K562 (cell line): ENCODE measurements at regions not wholly inside any gene's neighbourhood (a gene's known extent, or its start where the extent isn't known, plus 50 kb on each side); places are given as distances from the start of the nearest gene placed in this dataset.

Experiments
- ATAC-seq: fragments of 200-7000 bp; cut with Tn5 transposase; 3 replicates; pipeline ENCODE4 v1.9.1; 2020; ENCODE audit warnings: moderate library complexity
- BruUV-seq: library from RNA; stranded (reverse); fragments of 400-500 nt; replicated peaks from 2 replicates; lab custom pipeline; 2021; lab: Mats Ljungman, UMichigan
- CTCF ChIA-PET: fragments of 300-600 bp; formaldehyde crosslinking; extraction: SDS; loops from one replicate; lab custom pipeline; 2021; ENCODE audit warnings: low intra/inter-chr PET ratio; lab: Yijun Ruan, JAX
- POLR2A ChIA-PET: fragments of 300-600, 350-650 bp; sonication (Branson Sonifier 250); formaldehyde crosslinking; extraction: SDS; loops from one replicate; lab custom pipeline; 2021; ENCODE audit warnings: antibody characterized with exemption, inconsistent platforms; lab: Yijun Ruan, JAX
- DNase-seq, 4 experiments: peaks; one replicate each; pipeline versions ENCODE4 v3.0.0 to v3.0.0-alpha.2; 2011 to 2018; ENCODE audit warnings: low spot score in 3 of 4, mixed read lengths in 3 of 4; ENCODE audit errors: extremely low read depth in 1 of 4
- FAIRE-seq: peaks from 2 replicates; lab custom pipeline; 2011; peaks lifted over from hg19 to GRCh38; lab: Jason Lieb, UNC
- H2AFZ ChIP-seq: 2 replicates; pipeline ENCODE4 v1.6.0; 2011; ENCODE audit warnings: low read depth, low read length, control low read depth, inconsistent platforms
- H3K27ac ChIP-seq: fragments of 200-600 bp; 3 replicates; pipeline ENCODE4 v1.8.0; 2011; ENCODE audit warnings: low read depth, mild to moderate bottlenecking, control low read depth, inconsistent platforms, low read length, moderate library complexity, mixed read lengths; ENCODE audit errors: extremely low read depth
- H3K27me3 ChIP-seq, 2 experiments: fragments of 300-600 bp in 1 of 2; 2 replicates in 1 of 2; 3 replicates in 1 of 2; pipeline versions ENCODE4 v1.6.0 to v1.8.0; 2011; ENCODE audit warnings: inconsistent platforms in 2 of 2, low read length in 2 of 2, mild to moderate bottlenecking in 1 of 2, mixed read lengths in 1 of 2, moderate library complexity in 1 of 2; ENCODE audit not compliant: control insufficient read depth in 2 of 2, insufficient read depth in 2 of 2
- H3K36me3 ChIP-seq: fragments of 300-600 bp; 3 replicates; pipeline ENCODE4 v1.8.0; 2011; ENCODE audit warnings: mild to moderate bottlenecking, low read length, inconsistent platforms; ENCODE audit not compliant: control insufficient read depth, insufficient read depth
- H3K4me1 ChIP-seq, 2 experiments: fragments of 200-600 bp in 1 of 2; replicated peaks in 1 of 2; 2 replicates in 1 of 2; 3 replicates in 1 of 2; pipeline versions ENCODE4 v1.5.1 to v1.8.0; 2011; ENCODE audit warnings: inconsistent platforms in 2 of 2, low read length in 2 of 2, mild to moderate bottlenecking in 1 of 2, mixed read lengths in 1 of 2, moderate library complexity in 1 of 2; ENCODE audit not compliant: control insufficient read depth in 2 of 2, insufficient read depth in 2 of 2
- H3K4me2 ChIP-seq: 2 replicates; pipeline ENCODE4 v1.6.1; 2011; ENCODE audit warnings: low read length, control low read depth, inconsistent platforms, mixed read lengths; ENCODE audit not compliant: insufficient read depth
- H3K4me3 ChIP-seq: fragments of 200-600 bp; sonication (generic), shearing (Covaris generic); 2 replicates; pipeline ENCODE4 v1.5.1; 2016; ENCODE audit warnings: control low read depth, inconsistent platforms
- H3K79me2 ChIP-seq: fragments of 200-600 bp; 3 replicates; pipeline ENCODE4 v1.8.0; 2011; ENCODE audit warnings: low read length, inconsistent platforms; ENCODE audit not compliant: control insufficient read depth, insufficient read depth
- H3K9ac ChIP-seq, 2 experiments: 2 replicates each; pipeline versions ENCODE4 v1.6.0 to v1.6.1; 2011; ENCODE audit warnings: low read depth in 2 of 2, low read length in 2 of 2, control low read depth in 1 of 2, inconsistent platforms in 1 of 2, mild to moderate bottlenecking in 1 of 2, mixed read lengths in 1 of 2; ENCODE audit not compliant: insufficient read depth in 1 of 2
- H3K9me1 ChIP-seq: one replicate; pipeline ENCODE4 v1.6.0; 2011; ENCODE audit warnings: inconsistent platforms, mild to moderate bottlenecking, low read length, moderate library complexity; ENCODE audit not compliant: control insufficient read depth, insufficient read depth
- H3K9me3 ChIP-seq: replicated peaks from 2 replicates; pipeline ENCODE4 v1.5.1; 2011; ENCODE audit warnings: low read depth, low read length, inconsistent platforms; ENCODE audit not compliant: control insufficient read depth, insufficient read depth
- H4K20me1 ChIP-seq: replicated peaks from 2 replicates; pipeline ENCODE4 v1.6.1; 2011; ENCODE audit warnings: low read length, inconsistent platforms, mixed read lengths; ENCODE audit not compliant: control insufficient read depth, insufficient read depth
- C11orf30 ChIP-seq: fragments of 450-650 bp; IDR thresholded peaks from 2 replicates; pipeline ENCODE4 v1.6.1; 2016; ENCODE audit warnings: low read depth, mild to moderate bottlenecking
- CCNT2 ChIP-seq: IDR thresholded peaks from 2 replicates; pipeline ENCODE4 v1.6.1; 2011; ENCODE audit warnings: borderline replicate concordance, low read depth, mild to moderate bottlenecking, moderate library complexity, mixed read lengths, low read length; ENCODE audit not compliant: insufficient read length; ENCODE audit errors: extremely low read depth
- CREB1 ChIP-seq, 2 experiments: sonication (generic) in 1 of 2; formaldehyde crosslinking in 1 of 2; IDR thresholded peaks; 2 replicates each; pipeline versions ENCODE4 v1.6.1 to v1.8.0; 2012 to 2022; ENCODE audit warnings: inconsistent platforms in 1 of 2, mild to moderate bottlenecking in 1 of 2, missing genetic modification reagents in 1 of 2, moderate library complexity in 1 of 2
- HES1 ChIP-seq: fragments of 450-650 bp; IDR thresholded peaks from 2 replicates; pipeline ENCODE4 v1.6.1; 2016; ENCODE audit warnings: low read depth, mild to moderate bottlenecking, moderate library complexity
- NEUROD1 ChIP-seq: fragments of 150-350 bp; IDR thresholded peaks from 2 replicates; pipeline ENCODE4 v1.6.1; 2014; ENCODE audit warnings: borderline replicate concordance, low read length, low read depth; ENCODE audit not compliant: partially characterized antibody
- NKRF ChIP-seq: fragments of 450-650 bp; IDR thresholded peaks from 2 replicates; pipeline ENCODE4 v1.6.1; 2016; ENCODE audit warnings: borderline replicate concordance
- NR3C1 ChIP-seq: sonication (generic); formaldehyde crosslinking; IDR thresholded peaks from 2 replicates; pipeline ENCODE4 v1.8.1; 2022; ENCODE audit warnings: missing genetic modification reagents
- PTRF ChIP-seq: fragments of 450-650 bp; IDR thresholded peaks from 2 replicates; pipeline ENCODE4 v1.6.1; 2016; ENCODE audit warnings: mild to moderate bottlenecking, missing genetic modification characterization, missing compliant biosample characterization
- TARDBP ChIP-seq: fragments of 450-650 bp; IDR thresholded peaks from 2 replicates; pipeline ENCODE4 v1.6.1; 2016
- TCF15 ChIP-seq: fragments of 250-450 bp; sonication (Bioruptor Pico); IDR thresholded peaks from 2 replicates; pipeline ENCODE4 v1.8.0; 2022; ENCODE audit warnings: moderate library complexity, mild to moderate bottlenecking, inconsistent platforms
- YBX1 ChIP-seq: fragments of 450-650 bp; IDR thresholded peaks from 2 replicates; pipeline ENCODE4 v1.7.1; 2016; ENCODE audit warnings: mild to moderate bottlenecking
- ZKSCAN8 ChIP-seq: fragments of 200-800 bp; sonication (Bioruptor generic); IDR thresholded peaks from 2 replicates; pipeline ENCODE4 v1.6.1; 2016; ENCODE audit warnings: missing genetic modification characterization, missing compliant biosample characterization
- ZNF134 ChIP-seq: fragments of 250-450 bp; sonication (Bioruptor Pico); conservative IDR thresholded peaks from 2 replicates; pipeline ENCODE4 v1.4.0; 2020
- ZNF785 ChIP-seq: fragments of 250-450 bp; sonication (Bioruptor Pico); IDR thresholded peaks from 2 replicates; pipeline ENCODE4 v1.4.0; 2020; ENCODE audit warnings: mild to moderate bottlenecking
- WGBS: fragments of 100-300 bp; shearing (Covaris generic); methylation state at CpG from one replicate; pipeline ENCODE4 v1.1.6; 2016; ENCODE audit warnings: low coverage, mixed read lengths; ENCODE audit not compliant: insufficient coverage; ENCODE audit errors: missing lambda C conversion rate; 5-methylcytosine and 5-hydroxymethylcytosine counted together
- in situ Hi-C: fragments of 300-500 bp; cut with MboI; formaldehyde crosslinking; loops from 4 replicates; pipeline ENCODE4 v1.15.0; 2018; ENCODE audit warnings: inconsistent platforms, mixed read lengths
- intact Hi-C: fragments of 100-400 bp; cut with micrococcal nuclease; formaldehyde crosslinking; loops from 2 replicates; pipeline ENCODE4 v1.14.2; 2022

- TF ChIP-seq NR3C1 (CRISPR knock-in tag) = no peak
- TF ChIP-seq PTRF (tag) = no peak
- no peak for TF ChIP-seq ZNF785 (CRISPR knock-in tag)
- no peak for TF ChIP-seq ZKSCAN8
- TF ChIP-seq CREB1 (IDR thresholded peaks at IDR 0.05) = no peak
- TF ChIP-seq CREB1 (CRISPR knock-in tag; IDR thresholded peaks at IDR 0.05) = no peak
- no peak for TF ChIP-seq YBX1
- no peak for TF ChIP-seq ZNF134 (CRISPR knock-in tag)
- TF ChIP-seq C11orf30 = no peak
- TF ChIP-seq NKRF = no peak
- no peak for TF ChIP-seq CCNT2
- TF ChIP-seq NEUROD1 = no peak
- no peak for TF ChIP-seq TARDBP
- no peak for TF ChIP-seq TCF15
- TF ChIP-seq HES1 = no peak
- TF ChIP-seq, all 486 proteins: peak for 0
- WGBS = 0% methylated on average over 4 of the region's 4 CpGs
- BruUV-seq = no TSS peak
Measured at GRCh38 chr7:46322937-46323336, 401.9 kb upstream of the IGFBP3 start.

More at GRCh38 chr7:46322937-46323336, 401.9 kb upstream of the IGFBP3 start:
- H3K4me2 ChIP-seq = no peak overlapping the region
- intact Hi-C loops (no loop called here), in situ Hi-C loops (no loop called here)
- no peaks in the 10 kb centered on the region for H3K4me1 ChIP-seq
- DNase-seq (no peak), FAIRE-seq (no peak), ATAC-seq (no peak)
- no peaks in the 10 kb centered on the region for H3K36me3 ChIP-seq
- H3K79me2 ChIP-seq = no peaks in the 10 kb centered on the region
- no peaks in the 10 kb centered on the region for H3K9me3 ChIP-seq
- H3K4me3 ChIP-seq = no peak overlapping the region
- CTCF ChIA-PET = no interaction called here
- no peak overlapping the region for H3K27ac ChIP-seq
- no peaks in the 10 kb centered on the region for H3K27me3 ChIP-seq
- no peaks in the 10 kb centered on the region for H3K9me1 ChIP-seq
- no peak overlapping the region for H2AFZ ChIP-seq
- H3K9ac ChIP-seq = no peak overlapping the region
- POLR2A ChIA-PET = no interaction called here
- H4K20me1 ChIP-seq = no peaks in the 10 kb centered on the region
